NT2/D1 (cell line): ENCODE measurements at regions not wholly inside any gene's neighbourhood (a gene's known extent, or its start where the extent isn't known, plus 50 kb on each side); places are given as distances from the start of the nearest gene placed in this dataset.

Experiments
- SUZ12 ChIP-seq: IDR thresholded peaks from 2 replicates; pipeline ENCODE4 v1.6.1; 2011; ENCODE audit not compliant: insufficient read length, insufficient read depth; ENCODE audit errors: extremely low read depth
- ZNF274 ChIP-seq: IDR thresholded peaks from 2 replicates; pipeline ENCODE4 v1.6.1; 2011; ENCODE audit warnings: mild to moderate bottlenecking, low read depth, low read length

GRCh38 chr13:111661052-111661451, 340.6 kb downstream of the TEX29 start:
- TF ChIP-seq SUZ12 (no peak), ZNF274 (no peak)
